ENCODE measurements at regions not wholly inside any gene's neighbourhood (a gene's known extent, or its start where the extent isn't known, plus 50 kb on each side); places are given as distances from the start of the nearest gene placed in this dataset.

GRCh38 chr1:105023719-105024118, 1274.0 kb downstream of the AMY1C start:
- no peaks in the 10 kb centered on the region for H3K27me3 ChIP-seq (ENCODE audit: control insufficient read depth in 3 of 3, insufficient read depth in 3 of 3, low read depth in 1 of 3, low read length in 3 of 3)
- no peak overlapping the region for H2BK5ac ChIP-seq (ENCODE audit: low read length)
- H3K4me2 ChIP-seq (ENCODE audit: insufficient read depth, low read length, poor library complexity, severe bottlenecking): no peak overlapping the region
- DNase-seq (ENCODE audit: low spot score): no peak
- no peak overlapping the region for H3K27ac ChIP-seq (replicated peaks; ENCODE audit: low read length)
- peaks cover 0 to 2% of the 10 kb centered on the region in 2 donors for H3K9me3 ChIP-seq (replicated peaks in 1 of 2; ENCODE audit: control insufficient read depth in 2 of 2, insufficient read depth in 1 of 2, low read depth in 1 of 2, low read length in 2 of 2)
- no peak overlapping the region for H2BK12ac ChIP-seq (ENCODE audit: low read length)
- no peak overlapping the region for H4K8ac ChIP-seq (ENCODE audit: low read depth, low read length)
- no peaks in the 10 kb centered on the region for H3K4me1 ChIP-seq (ENCODE audit: control insufficient read depth in 2 of 2, insufficient read depth in 1 of 2, low read depth in 1 of 2, low read length in 2 of 2)
- no peak overlapping the region for H3K14ac ChIP-seq (ENCODE audit: low read length)
- H2AFZ ChIP-seq (ENCODE audit: low read length): no peak overlapping the region
- no peak overlapping the region for H3K4me3 ChIP-seq (ENCODE audit: low read length in 2 of 2)
- H3K9ac ChIP-seq (ENCODE audit: low read depth, low read length, poor library complexity): no peak overlapping the region
- H3K36me3 ChIP-seq (replicated peaks in 1 of 2; ENCODE audit: control insufficient read depth in 2 of 2, insufficient read depth in 2 of 2, low read length in 2 of 2): no peaks in the 10 kb centered on the region
- no peak overlapping the region for H2BK15ac ChIP-seq (ENCODE audit: low read length)
- no peak overlapping the region for H4K91ac ChIP-seq (ENCODE audit: low read depth, low read length, poor library complexity)
- H3K79me1 ChIP-seq (ENCODE audit: low read depth, low read length): no peaks in the 10 kb centered on the region
- H3K18ac ChIP-seq (ENCODE audit: low read length): no peak overlapping the region
- H3K23ac ChIP-seq (ENCODE audit: low read depth, low read length, poor library complexity): no peak overlapping the region
- H2AK5ac ChIP-seq (ENCODE audit: low read depth, low read length): no peak overlapping the region
- no peak overlapping the region for H3K4ac ChIP-seq (ENCODE audit: low read length)
- no peak overlapping the region for H2BK120ac ChIP-seq (ENCODE audit: low read depth, low read length)

- Histone ChIP-seq H2BK120ac (ENCODE audit: low read depth, low read length) (no peak overlapping the region), H3K4me2 (ENCODE audit: insufficient read depth, low read length, poor library complexity, severe bottlenecking) (no peak overlapping the region), H3K14ac (ENCODE audit: low read length) (no peak overlapping the region), H3K79me1 (ENCODE audit: low read depth, low read length) (no peaks in the 10 kb centered on the region), H3K9me3 (replicated peaks in 1 of 2; ENCODE audit: control insufficient read depth in 2 of 2, insufficient read depth in 1 of 2, low read depth in 1 of 2, low read length in 2 of 2) (peaks cover 0 to 2% of the 10 kb centered on the region in 2 donors), H3K9ac (ENCODE audit: low read depth, low read length, poor library complexity) (no peak overlapping the region), H3K4ac (ENCODE audit: low read length) (no peak overlapping the region), H3K27me3 (ENCODE audit: control insufficient read depth in 3 of 3, insufficient read depth in 3 of 3, low read depth in 1 of 3, low read length in 3 of 3) (no peaks in the 10 kb centered on the region), H3K36me3 (replicated peaks in 1 of 2; ENCODE audit: control insufficient read depth in 2 of 2, insufficient read depth in 2 of 2, low read length in 2 of 2) (no peaks in the 10 kb centered on the region), H3K18ac (ENCODE audit: low read length) (no peak overlapping the region), H3K4me3 (ENCODE audit: low read length in 2 of 2) (no peak overlapping the region), H3K4me1 (ENCODE audit: control insufficient read depth in 2 of 2, insufficient read depth in 1 of 2, low read depth in 1 of 2, low read length in 2 of 2) (no peaks in the 10 kb centered on the region), H3K23ac (ENCODE audit: low read depth, low read length, poor library complexity) (no peak overlapping the region), H2AFZ (ENCODE audit: low read length) (no peak overlapping the region), H4K91ac (ENCODE audit: low read depth, low read length, poor library complexity) (no peak overlapping the region), H2BK15ac (ENCODE audit: low read length) (no peak overlapping the region), H2BK12ac (ENCODE audit: low read length) (no peak overlapping the region), H3K27ac (replicated peaks; ENCODE audit: low read length) (no peak overlapping the region), H2AK5ac (ENCODE audit: low read depth, low read length) (no peak overlapping the region), H2BK5ac (ENCODE audit: low read length) (no peak overlapping the region), H4K8ac (ENCODE audit: low read depth, low read length) (no peak overlapping the region)
- DNase-seq (ENCODE audit: low spot score): no peak
- no CpG with 5 or more reads among the region's 3 CpGs for WGBS, 2 donors (ENCODE audit: extremely low coverage in 2 of 2, insufficient read length in 2 of 2, insufficient replicate concordance in 1 of 2)
Measured at GRCh38 chr1:105027838-105028471, 1278.3 kb downstream of the AMY1C start.

GRCh38 chr1:105072446-105072845, 1322.7 kb downstream of the AMY1C start:
- H2AFZ ChIP-seq (ENCODE audit: low read length): no peak overlapping the region
- no peak overlapping the region for H3K14ac ChIP-seq (ENCODE audit: low read length)
- H4K91ac ChIP-seq (ENCODE audit: low read depth, low read length, poor library complexity): no peak overlapping the region
- H3K9me3 ChIP-seq (replicated peaks in 1 of 2; ENCODE audit: control insufficient read depth in 2 of 2, insufficient read depth in 1 of 2, low read depth in 1 of 2, low read length in 2 of 2): no peaks in the 10 kb centered on the region
- no peak overlapping the region for H3K4me2 ChIP-seq (ENCODE audit: insufficient read depth, low read length, poor library complexity, severe bottlenecking)
- H3K79me1 ChIP-seq (ENCODE audit: low read depth, low read length): no peaks in the 10 kb centered on the region
- H3K18ac ChIP-seq (ENCODE audit: low read length): no peak overlapping the region
- no CpG with 5 or more reads among the region's 3 CpGs for WGBS, 2 donors (ENCODE audit: extremely low coverage in 2 of 2, insufficient read length in 2 of 2, insufficient replicate concordance in 1 of 2)
- no peak overlapping the region for H2AK5ac ChIP-seq (ENCODE audit: low read depth, low read length)
- H3K4me3 ChIP-seq (ENCODE audit: low read length in 2 of 2): no peak overlapping the region
- no peaks in the 10 kb centered on the region for H3K4me1 ChIP-seq (ENCODE audit: control insufficient read depth in 2 of 2, insufficient read depth in 1 of 2, low read depth in 1 of 2, low read length in 2 of 2)
- H3K27ac ChIP-seq (replicated peaks; ENCODE audit: low read length): no peak overlapping the region
- no peak for DNase-seq (ENCODE audit: low spot score)
- H3K9ac ChIP-seq (ENCODE audit: low read depth, low read length, poor library complexity): no peak overlapping the region
- H2BK5ac ChIP-seq (ENCODE audit: low read length): no peak overlapping the region
- H2BK120ac ChIP-seq (ENCODE audit: low read depth, low read length): no peak overlapping the region
- H2BK15ac ChIP-seq (ENCODE audit: low read length): no peak overlapping the region
- H3K27me3 ChIP-seq (ENCODE audit: control insufficient read depth in 3 of 3, insufficient read depth in 3 of 3, low read depth in 1 of 3, low read length in 3 of 3): no peaks in the 10 kb centered on the region
- no peak overlapping the region for H3K23ac ChIP-seq (ENCODE audit: low read depth, low read length, poor library complexity)
- H2BK12ac ChIP-seq (ENCODE audit: low read length): no peak overlapping the region
- H3K4ac ChIP-seq (ENCODE audit: low read length): no peak overlapping the region
- no peaks in the 10 kb centered on the region for H3K36me3 ChIP-seq (replicated peaks in 1 of 2; ENCODE audit: control insufficient read depth in 2 of 2, insufficient read depth in 2 of 2, low read length in 2 of 2)
- H4K8ac ChIP-seq (ENCODE audit: low read depth, low read length): no peak overlapping the region

- Histone ChIP-seq H2AK5ac (ENCODE audit: low read depth, low read length) (no peak overlapping the region), H3K4me2 (ENCODE audit: insufficient read depth, low read length, poor library complexity, severe bottlenecking) (no peak overlapping the region), H3K36me3 (replicated peaks in 1 of 2; ENCODE audit: control insufficient read depth in 2 of 2, insufficient read depth in 2 of 2, low read length in 2 of 2) (no peaks in the 10 kb centered on the region), H3K4me1 (ENCODE audit: control insufficient read depth in 2 of 2, insufficient read depth in 1 of 2, low read depth in 1 of 2, low read length in 2 of 2) (no peaks in the 10 kb centered on the region), H2BK12ac (ENCODE audit: low read length) (no peak overlapping the region), H3K4ac (ENCODE audit: low read length) (no peak overlapping the region), H3K23ac (ENCODE audit: low read depth, low read length, poor library complexity) (no peak overlapping the region), H3K9ac (ENCODE audit: low read depth, low read length, poor library complexity) (no peak overlapping the region), H2AFZ (ENCODE audit: low read length) (no peak overlapping the region), H3K14ac (ENCODE audit: low read length) (no peak overlapping the region), H2BK5ac (ENCODE audit: low read length) (no peak overlapping the region), H3K4me3 (ENCODE audit: low read length in 2 of 2) (no peak overlapping the region), H4K91ac (ENCODE audit: low read depth, low read length, poor library complexity) (no peak overlapping the region), H4K8ac (ENCODE audit: low read depth, low read length) (no peak overlapping the region), H3K18ac (ENCODE audit: low read length) (no peak overlapping the region), H2BK15ac (ENCODE audit: low read length) (no peak overlapping the region), H3K27ac (replicated peaks; ENCODE audit: low read length) (no peak overlapping the region), H2BK120ac (ENCODE audit: low read depth, low read length) (no peak overlapping the region), H3K79me1 (ENCODE audit: low read depth, low read length) (no peaks in the 10 kb centered on the region), H3K9me3 (replicated peaks in 1 of 2; ENCODE audit: control insufficient read depth in 2 of 2, insufficient read depth in 1 of 2, low read depth in 1 of 2, low read length in 2 of 2) (no peaks in the 10 kb centered on the region), H3K27me3 (ENCODE audit: control insufficient read depth in 3 of 3, insufficient read depth in 3 of 3, low read depth in 1 of 3, low read length in 3 of 3) (no peaks in the 10 kb centered on the region)
- no peak for DNase-seq (ENCODE audit: low spot score)
- WGBS, 2 donors (ENCODE audit: extremely low coverage in 2 of 2, insufficient read length in 2 of 2, insufficient replicate concordance in 1 of 2): no CpG with 5 or more reads among the region's 3 CpGs
Measured at GRCh38 chr1:105072850-105073249, 1323.2 kb downstream of the AMY1C start.
